DMS114 treated with DMSO at 0.1 percent for 48 hours (cell line): ENCODE measurements at regions not wholly inside any gene's neighbourhood (a gene's known extent, or its start where the extent isn't known, plus 50 kb on each side); places are given as distances from the start of the nearest gene placed in this dataset.
"Not testable (repeated sequence)": the region's sequence is repeated elsewhere in the genome, so short reads cannot be mapped to it uniquely, and the experiment has no call there.

Source experiments
- DNase-seq: peaks from one replicate; lab custom pipeline; 2025; ENCODE audit not compliant: unreplicated experiment; lab: John Stamatoyannopoulos, UW

GRCh38 chr5:152056931-152057330, 132.3 kb upstream of the GLRA1 start:
- no peak for DNase-seq

- no peak for DNase-seq
These were observed 127.8 kb upstream of the GLRA1 start for GRCh38 chr5:152052470-152052869.

GRCh38 chr5:152051499-152052454, 127.1 kb upstream of the GLRA1 start:
- no peak for DNase-seq

- no peak for DNase-seq
These were observed 121.7 kb upstream of the GLRA1 start for GRCh38 chr5:152046361-152046760.

- not testable (repeated sequence) for DNase-seq
These were observed 114.2 kb upstream of the GLRA1 start for GRCh38 chr5:152038856-152039255.

GRCh38 chr5:152026328-152027024, 101.8 kb upstream of the GLRA1 start:
- DNase-seq: not testable (repeated sequence)

GRCh38 chr5:152016421-152016820, 91.8 kb upstream of the GLRA1 start:
- DNase-seq: no peak

GRCh38 chr5:152007653-152008335, 83.1 kb upstream of the GLRA1 start:
- no peak for DNase-seq

- DNase-seq: no peak
These were observed 79.4 kb upstream of the GLRA1 start for GRCh38 chr5:152004095-152004494.
